Loucy (cell line): ENCODE measurements at regions not wholly inside any gene's neighbourhood (a gene's known extent, or its start where the extent isn't known, plus 50 kb on each side); places are given as distances from the start of the nearest gene placed in this dataset.
A peak's percentile ranks its signal among the peaks of the same experiment; 100 is the strongest.
"Not testable (repeated sequence)": the region's sequence is repeated elsewhere in the genome, so short reads cannot be mapped to it uniquely, and the experiment has no call there.

ENCODE experiments used
- H2AFZ ChIP-seq: fragments of 200-600 bp; sonication (generic); 2 replicates; pipeline ENCODE4 v1.6.0; 2016; ENCODE audit warnings: antibody characterized with exemption, mild to moderate bottlenecking, low read length, moderate library complexity
- H3F3A ChIP-seq: fragments of 200-600 bp; 2 replicates; pipeline ENCODE4 v1.6.0; 2016; ENCODE audit warnings: antibody characterized with exemption, low read depth, mild to moderate bottlenecking
- H3K27me3 ChIP-seq: fragments of 200-600 bp; sonication (generic); 2 replicates; pipeline ENCODE4 v1.6.1; 2014; ENCODE audit warnings: low read length, mild to moderate bottlenecking; ENCODE audit not compliant: insufficient read depth, poor library complexity, severe bottlenecking
- H3K36me3 ChIP-seq: fragments of 200-600 bp; sonication (generic); 2 replicates; pipeline ENCODE4 v1.6.1; 2016; ENCODE audit warnings: low read length; ENCODE audit not compliant: insufficient read depth
- H3K4me1 ChIP-seq: fragments of 200-600 bp; sonication (generic); 2 replicates; pipeline ENCODE4 v1.5.1; 2014; ENCODE audit warnings: low read length, mild to moderate bottlenecking; ENCODE audit not compliant: insufficient read depth, poor library complexity, severe bottlenecking
- H3K4me2 ChIP-seq: fragments of 200-600 bp; sonication (generic); 2 replicates; pipeline ENCODE4 v1.6.0; 2014; ENCODE audit warnings: antibody characterized with exemption, low read length, low read depth, mild to moderate bottlenecking; ENCODE audit not compliant: poor library complexity, severe bottlenecking
- H3K4me3 ChIP-seq: fragments of 200-600 bp; sonication (generic); 2 replicates; pipeline ENCODE4 v1.5.1; 2014; ENCODE audit warnings: low read length, mild to moderate bottlenecking, mixed read lengths; ENCODE audit not compliant: poor library complexity, severe bottlenecking
- H3K79me2 ChIP-seq: fragments of 200-600 bp; sonication (generic); 2 replicates; pipeline ENCODE4 v1.6.1; 2014; ENCODE audit warnings: low read length; ENCODE audit not compliant: insufficient read depth
- H3K9ac ChIP-seq: fragments of 200-600 bp; sonication (generic); 2 replicates; pipeline ENCODE4 v1.6.0; 2014; ENCODE audit warnings: mild to moderate bottlenecking, low read depth, low read length, moderate library complexity; ENCODE audit not compliant: poor library complexity, severe bottlenecking
- H3K9me2 ChIP-seq: fragments of 200-600 bp; sonication (generic); replicated peaks from 2 replicates; pipeline ENCODE4 v1.6.1; 2016; ENCODE audit warnings: low read depth, low read length, mixed read lengths
- H3K9me3 ChIP-seq: fragments of 200-600 bp; sonication (generic); 2 replicates; pipeline ENCODE4 v1.6.1; 2014; ENCODE audit warnings: mild to moderate bottlenecking, antibody characterized with exemption, low read length, low read depth; ENCODE audit not compliant: insufficient read depth
- H4K20me1 ChIP-seq: fragments of 200-600 bp; sonication (generic); 2 replicates; pipeline ENCODE4 v1.6.0; 2014; ENCODE audit warnings: antibody characterized with exemption, low read length, mild to moderate bottlenecking; ENCODE audit not compliant: insufficient read depth, poor library complexity, severe bottlenecking
- CTCF ChIP-seq: fragments of 200-600 bp; sonication (generic); conservative IDR thresholded peaks from 2 replicates; pipeline ENCODE4 v1.5.1; 2014; ENCODE audit warnings: mild to moderate bottlenecking, antibody characterized with exemption, low read length

DNA sequence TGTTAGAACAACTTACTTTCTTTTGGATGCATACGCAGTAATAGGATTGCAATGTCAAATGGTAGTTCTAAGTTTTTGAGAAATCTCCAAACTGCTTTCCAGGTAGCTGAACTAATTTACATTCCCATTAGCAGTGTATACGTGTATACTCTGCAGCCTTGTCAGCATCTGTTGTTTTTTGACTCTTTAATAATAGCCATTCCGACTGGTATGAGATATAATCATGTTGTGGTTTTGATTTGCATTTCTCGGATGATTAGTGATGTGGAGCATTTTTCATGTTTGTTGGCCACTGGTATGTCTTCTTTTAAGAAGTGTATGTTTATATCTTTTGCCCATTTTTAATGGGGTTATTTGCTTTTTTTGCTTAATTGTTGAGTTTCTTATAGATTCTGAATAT, 76.9 kb upstream of the HNRNPA1L2 start:
- H3K9me3 ChIP-seq, H4K20me1 ChIP-seq, H3F3A ChIP-seq, H2AFZ ChIP-seq, H3K4me2 ChIP-seq, H3K27me3 ChIP-seq, H3K36me3 ChIP-seq, H3K79me2 ChIP-seq, H3K9me2 ChIP-seq, H3K4me3 ChIP-seq, H3K4me1 ChIP-seq, H3K9ac ChIP-seq: not testable (repeated sequence)

GRCh38 chr13:52569904-52570602, 72.2 kb upstream of the HNRNPA1L2 start:
- H3K9ac ChIP-seq, H2AFZ ChIP-seq, H3K36me3 ChIP-seq, H4K20me1 ChIP-seq, H3K79me2 ChIP-seq, H3K4me3 ChIP-seq, H3K4me1 ChIP-seq, H3F3A ChIP-seq, H3K9me2 ChIP-seq, H3K4me2 ChIP-seq, H3K27me3 ChIP-seq, H3K9me3 ChIP-seq: not testable (repeated sequence)
- peak; percentile 35 for TF ChIP-seq CTCF

DNA sequence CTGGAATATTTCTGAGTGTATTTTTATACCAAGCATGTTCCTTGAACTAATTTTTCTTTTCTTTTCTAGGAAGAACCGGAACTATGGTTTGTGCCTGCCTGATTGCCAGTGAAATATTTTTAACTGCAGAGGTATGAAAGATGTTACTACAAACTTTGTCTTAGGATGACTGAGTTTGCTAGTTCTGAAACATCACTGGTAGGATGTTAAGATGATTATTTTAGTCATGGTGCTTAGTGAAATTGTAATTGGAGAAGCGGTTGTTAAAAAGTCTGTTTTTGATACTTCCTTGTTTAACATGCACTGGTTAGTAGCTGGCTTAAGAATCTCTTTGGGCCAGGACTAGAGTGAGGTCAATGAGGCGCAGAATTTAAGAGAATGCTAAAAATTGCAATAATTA, 71.1 kb upstream of the HNRNPA1L2 start:
- H3K4me3 ChIP-seq, H3K4me2 ChIP-seq, H3K27me3 ChIP-seq, H4K20me1 ChIP-seq, H3K79me2 ChIP-seq, H3K4me1 ChIP-seq, H3K36me3 ChIP-seq, H3F3A ChIP-seq, H3K9me2 ChIP-seq, H3K9ac ChIP-seq, H3K9me3 ChIP-seq, H2AFZ ChIP-seq: not testable (repeated sequence)

- not testable (repeated sequence) for H3K9me3 ChIP-seq, H3K9me2 ChIP-seq, H3K36me3 ChIP-seq, H3K9ac ChIP-seq, H3F3A ChIP-seq, H3K4me3 ChIP-seq, H2AFZ ChIP-seq, H3K79me2 ChIP-seq, H3K4me2 ChIP-seq, H4K20me1 ChIP-seq, H3K27me3 ChIP-seq, H3K4me1 ChIP-seq
Measured at GRCh38 chr13:52582962-52583361, 59.3 kb upstream of the HNRNPA1L2 start.
